Right lobe of liver (tissue), 6 donors: ENCODE measurements at regions not wholly inside any gene's neighbourhood (a gene's known extent, or its start where the extent isn't known, plus 50 kb on each side); places are given as distances from the start of the nearest gene placed in this dataset.

Source experiments
- ATAC-seq, 4 donors: fragments of 200-7000 bp; cut with Tn5 transposase; one replicate each; pipeline ENCODE4 v1.9.1; 2020; ENCODE audit warnings: mild to moderate bottlenecking in 4 of 4, moderate library complexity in 4 of 4
- DNase-seq, 3 donors: peaks; one replicate each; pipeline ENCODE4 v3.0.0-alpha.2; 2020
- H3K27ac ChIP-seq, 3 donors: fragments of 200-600 bp; one replicate each; pipeline ENCODE4 v1.8.0; 2022
- H3K27me3 ChIP-seq, 2 donors: fragments of 200-600 bp; one replicate each; pipeline ENCODE4 v1.8.0; 2022
- H3K36me3 ChIP-seq, 4 donors: fragments of 200-600 bp; sonication (generic) in 1 of 4; one replicate each; pipeline versions ENCODE4 v1.5.1 to v1.8.0; 2017 to 2022; ENCODE audit warnings: control low read depth in 1 of 4
- H3K4me1 ChIP-seq, 4 donors: fragments of 200-600 bp; sonication (generic) in 1 of 4; one replicate each; pipeline versions ENCODE4 v1.5.1 to v1.8.0; 2017 to 2022; ENCODE audit warnings: control low read depth in 1 of 4
- H3K4me3 ChIP-seq, 3 donors: fragments of 200-600 bp; one replicate each; pipeline ENCODE4 v1.8.0; 2022
- H3K9me3 ChIP-seq, 4 donors: fragments of 200-600 bp; sonication (generic) in 1 of 4; one replicate each; pipeline versions ENCODE4 v1.5.1 to v1.8.0; 2017 to 2022; ENCODE audit warnings: control low read depth in 1 of 4
- CTCF ChIP-seq, 4 donors: fragments of 200-600 bp in 3 of 4; fragments of 450-650 bp in 1 of 4; IDR thresholded peaks; one replicate each; pipeline versions ENCODE4 v1.5.1 to v1.8.0; 2016 to 2022; ENCODE audit warnings: antibody characterized with exemption in 4 of 4, mild to moderate bottlenecking in 2 of 4
- POLR2A ChIP-seq: fragments of 450-650 bp; IDR thresholded peaks from one replicate; pipeline ENCODE4 v1.6.1; 2017; ENCODE audit warnings: antibody characterized with exemption, mild to moderate bottlenecking
- WGBS: methylation state at CpG from one replicate; pipeline ENCODE4 v1.1.6; 2018; ENCODE audit warnings: low coverage, low lambda C conversion rate; ENCODE audit not compliant: insufficient coverage; ENCODE audit errors: missing lambda C conversion rate; 5-methylcytosine and 5-hydroxymethylcytosine counted together
- intact Hi-C, 2 donors: fragments of 100-400 bp; cut with DNase I; formaldehyde crosslinking; loops; one replicate each; pipeline versions ENCODE4 v1.11.2 to v1.14.1; 2022
- donor health status: DM: no; HTN: yes; CAD: no.
- donor health status: DM: no; HTN: no; CAD: no.
- donor health status: DM: no; HTN: no; CAD: no.
- donor health status: DM: no; HTN: yes; CAD: no.
- donor health status: DM: no; HTN: yes; CAD: no.

GRCh38 chr2:21658269-21658668, 534.5 kb downstream of the TDRD15 start:
- no peaks in the 10 kb centered on the region for H3K9me3 ChIP-seq
- TF ChIP-seq CTCF (IDR thresholded peaks at IDR 0.05): no peak
- ATAC-seq (no peak), DNase-seq (no peak)
- no peak overlapping the region for H3K27ac ChIP-seq
- WGBS: 63% methylated on average over 1 of the region's 1 CpG
- H3K36me3 ChIP-seq: no peaks in the 10 kb centered on the region
- H3K27me3 ChIP-seq: no peaks in the 10 kb centered on the region
- intact Hi-C loops: no loop called here
- no peak overlapping the region for H3K4me3 ChIP-seq
- peaks cover 0 to under 1% (median 0%) of the 10 kb centered on the region in 4 donors for H3K4me1 ChIP-seq

- intact Hi-C loops: no loop called here
- Histone ChIP-seq H3K4me1 (peaks cover 0 to 6% (median 0%) of the 10 kb centered on the region in 4 donors), H3K27ac (no peak overlapping the region), H3K36me3 (no peaks in the 10 kb centered on the region), H3K4me3 (no peak overlapping the region), H3K27me3 (no peaks in the 10 kb centered on the region), H3K9me3 (no peaks in the 10 kb centered on the region)
- no peak for ATAC-seq
- TF ChIP-seq CTCF (IDR thresholded peaks at IDR 0.05) (no peak), POLR2A (no peak)
- DNase-seq: no peak
- WGBS: 85% methylated on average over 8 of the region's 8 CpGs
Observed at GRCh38 chr2:21658907-21659477, 535.2 kb downstream of the TDRD15 start.

GRCh38 chr2:21664083-21664482, 540.3 kb downstream of the TDRD15 start:
- Histone ChIP-seq H3K4me3 (no peak overlapping the region), H3K36me3 (no peaks in the 10 kb centered on the region), H3K9me3 (no peaks in the 10 kb centered on the region), H3K27ac (no peak overlapping the region), H3K4me1 (peaks cover 0 to 6% (median 0%) of the 10 kb centered on the region in 4 donors), H3K27me3 (no peaks in the 10 kb centered on the region)
- DNase-seq (no peak), ATAC-seq (no peak)
- no peak for TF ChIP-seq CTCF (IDR thresholded peaks at IDR 0.05)
- TF ChIP-seq POLR2A: no peak
- WGBS: 67% methylated on average over 7 of the region's 7 CpGs
- intact Hi-C loops: no loop called here

GRCh38 chr2:21667638-21668037, 543.9 kb downstream of the TDRD15 start:
- Histone ChIP-seq H3K27ac (no peak overlapping the region), H3K9me3 (no peaks in the 10 kb centered on the region), H3K4me1 (peaks cover 0 to 6% (median 0%) of the 10 kb centered on the region in 4 donors), H3K4me3 (no peak overlapping the region), H3K27me3 (no peaks in the 10 kb centered on the region), H3K36me3 (no peaks in the 10 kb centered on the region)
- 92% methylated on average over 4 of the region's 5 CpGs for WGBS
- TF ChIP-seq CTCF (IDR thresholded peaks at IDR 0.05) (no peak), POLR2A (no peak)
- DNase-seq: no peak
- ATAC-seq: no peak
- intact Hi-C loops: no loop called here
